NCI-H1694 treated with DMSO at 0.1 percent for 48 hours (cell line): ENCODE measurements at regions not wholly inside any gene's neighbourhood (a gene's known extent, or its start where the extent isn't known, plus 50 kb on each side); places are given as distances from the start of the nearest gene placed in this dataset.

ENCODE experiments used
- DNase-seq: peaks from one replicate; lab custom pipeline; 2025; lab: John Stamatoyannopoulos, UW

DNA sequence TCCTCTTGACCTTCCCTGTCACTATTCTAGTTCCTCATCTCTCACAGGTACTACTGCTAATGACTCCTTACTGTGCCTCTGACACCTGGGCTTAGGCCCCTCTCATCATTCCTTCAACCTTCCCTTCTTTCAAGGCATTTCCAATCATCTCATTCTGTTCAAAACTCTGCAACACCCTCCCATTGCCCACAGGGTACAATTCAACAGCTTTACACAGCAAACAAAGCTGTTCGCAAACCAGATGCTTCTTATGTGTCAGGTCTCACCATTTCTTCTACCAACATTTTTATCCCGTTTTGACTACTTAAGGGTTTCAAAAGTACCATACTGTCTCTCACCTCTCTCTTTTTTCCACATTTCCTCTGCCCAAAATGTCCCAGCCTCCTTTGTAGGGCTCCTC is 84.4 kb upstream of the ID4 start:
- peak; percentile 37 for DNase-seq

DNA sequence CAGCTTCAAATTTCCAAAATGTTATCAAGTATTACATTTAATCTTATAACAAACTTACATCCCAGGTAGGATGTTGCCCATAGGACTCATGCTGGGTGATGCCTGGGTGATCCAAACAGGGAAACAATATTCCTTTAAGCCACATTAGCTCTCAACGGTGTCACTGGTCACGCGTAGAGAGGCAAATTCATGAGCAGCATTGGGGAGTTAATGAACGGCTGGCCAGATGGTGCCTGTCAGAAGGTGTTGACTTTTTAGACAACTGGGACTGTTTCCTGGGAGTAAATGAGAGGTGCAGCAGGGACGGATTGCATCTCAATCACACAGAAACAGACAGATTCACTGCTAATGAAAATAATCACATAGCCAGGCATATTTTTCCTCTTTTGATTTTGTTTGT is 83.3 kb upstream of the ID4 start:
- peak; percentile 94 for DNase-seq

DNA sequence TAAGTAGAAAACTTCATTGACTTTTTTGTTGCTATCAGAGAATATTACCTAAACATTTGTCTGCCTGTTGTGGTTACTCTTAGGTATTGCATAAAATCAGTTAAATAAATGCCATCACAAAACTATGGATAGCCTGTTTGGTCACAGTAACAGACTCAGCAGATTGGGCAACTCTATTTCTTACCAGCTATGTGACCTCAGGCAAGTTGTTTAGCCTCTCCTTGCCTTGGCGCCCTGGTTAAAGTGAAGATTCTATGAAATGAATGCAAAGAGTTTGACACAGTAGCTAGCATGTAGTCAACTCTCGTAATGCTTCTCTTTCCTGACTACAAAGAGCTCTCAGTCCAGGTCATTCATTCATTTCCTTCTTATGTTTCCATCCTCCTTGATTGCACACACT is 82.5 kb upstream of the ID4 start:
- DNase-seq, result no peak

DNA sequence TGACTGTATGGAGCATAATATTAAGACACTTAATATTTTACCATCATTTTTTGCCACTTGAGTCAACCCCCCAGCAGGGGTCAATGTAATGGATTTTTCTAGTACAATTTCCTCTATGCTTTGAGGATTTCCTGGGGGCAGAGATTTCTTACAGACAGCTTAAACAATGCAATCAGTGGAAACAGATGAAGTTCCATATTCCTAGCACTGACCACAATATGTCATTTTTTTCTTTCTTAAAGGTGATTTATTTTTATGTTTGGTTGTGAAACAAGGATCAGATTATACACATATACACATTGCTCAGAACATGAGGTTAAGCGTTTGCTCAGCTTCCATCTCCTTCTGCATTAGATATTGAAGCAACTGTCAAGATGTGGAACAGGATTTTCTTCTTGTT is 82.0 kb upstream of the ID4 start:
- no peak for DNase-seq

DNA sequence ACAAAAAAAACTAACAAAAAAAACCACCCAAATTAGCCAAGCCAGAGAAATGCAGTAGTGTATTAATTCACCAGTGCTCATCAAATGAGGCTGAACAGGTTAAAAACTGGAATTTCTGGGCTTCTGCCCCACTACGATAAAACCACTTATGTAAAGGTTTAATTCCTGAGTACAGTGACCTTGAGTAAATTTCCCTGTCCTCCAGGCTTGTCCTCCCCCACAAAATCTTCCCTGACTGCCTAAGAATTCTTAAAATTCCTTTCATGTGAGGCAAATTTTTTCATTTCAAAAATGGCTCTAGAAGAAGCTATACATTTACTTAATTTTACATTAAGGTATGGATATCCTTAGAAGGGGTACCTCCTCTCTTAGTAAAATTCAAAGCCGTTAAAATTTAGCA is 80.1 kb upstream of the ID4 start:
- DNase-seq, result no peak

DNA sequence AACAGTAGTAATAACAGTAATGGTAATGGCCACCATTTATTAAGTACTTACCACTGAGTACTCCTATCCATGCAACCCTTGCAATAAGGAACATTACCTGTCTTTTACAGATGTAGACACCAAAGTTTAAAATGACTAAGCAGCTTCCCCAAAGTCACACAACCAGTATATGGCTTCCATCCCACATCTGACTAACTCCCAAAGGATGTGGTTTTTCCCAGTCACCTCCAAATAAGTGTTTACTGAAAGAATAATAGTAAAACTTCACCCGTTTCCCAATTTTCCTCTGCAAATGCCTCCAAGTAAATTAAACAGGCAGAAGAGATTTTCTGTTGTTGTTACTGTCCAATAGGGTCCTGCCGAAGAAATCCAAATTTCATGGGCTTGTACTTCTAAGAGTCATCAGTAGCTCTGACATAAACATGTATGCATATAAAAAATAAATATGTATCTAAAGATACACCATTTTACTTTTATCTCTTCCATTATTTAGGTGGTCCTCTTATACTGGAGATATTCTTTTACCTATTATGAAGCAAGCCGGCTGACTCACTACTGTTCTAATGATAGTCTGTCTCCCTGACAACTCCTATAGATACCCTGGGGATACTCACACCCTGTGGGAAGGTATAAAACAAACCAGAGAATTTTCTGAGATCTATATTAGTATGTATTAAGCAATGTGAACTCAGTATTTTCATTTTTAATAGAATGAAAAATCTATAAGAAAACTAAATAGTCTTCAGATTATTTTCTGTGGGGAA is 77.9 kb upstream of the ID4 start:
- no peak for DNase-seq

DNA sequence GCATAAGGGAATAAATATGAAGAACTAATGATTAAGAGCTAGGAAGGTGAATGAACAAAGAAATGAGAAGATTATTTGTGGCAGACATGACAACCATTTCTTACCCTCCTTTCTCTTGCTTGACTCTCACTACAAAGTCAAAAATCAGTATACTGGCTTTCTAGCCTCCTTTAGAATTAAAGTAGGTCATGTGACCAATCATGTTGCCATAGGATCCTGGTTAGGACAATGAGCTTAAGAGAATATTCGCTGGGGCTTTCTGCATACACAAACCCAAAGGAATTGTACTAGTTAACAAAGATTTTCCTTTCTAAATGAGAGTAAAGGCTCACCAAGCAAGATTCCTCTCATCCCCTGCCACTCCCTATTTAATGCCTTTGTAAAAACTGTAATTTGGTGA is 76.0 kb upstream of the ID4 start:
- no peak for DNase-seq

DNA sequence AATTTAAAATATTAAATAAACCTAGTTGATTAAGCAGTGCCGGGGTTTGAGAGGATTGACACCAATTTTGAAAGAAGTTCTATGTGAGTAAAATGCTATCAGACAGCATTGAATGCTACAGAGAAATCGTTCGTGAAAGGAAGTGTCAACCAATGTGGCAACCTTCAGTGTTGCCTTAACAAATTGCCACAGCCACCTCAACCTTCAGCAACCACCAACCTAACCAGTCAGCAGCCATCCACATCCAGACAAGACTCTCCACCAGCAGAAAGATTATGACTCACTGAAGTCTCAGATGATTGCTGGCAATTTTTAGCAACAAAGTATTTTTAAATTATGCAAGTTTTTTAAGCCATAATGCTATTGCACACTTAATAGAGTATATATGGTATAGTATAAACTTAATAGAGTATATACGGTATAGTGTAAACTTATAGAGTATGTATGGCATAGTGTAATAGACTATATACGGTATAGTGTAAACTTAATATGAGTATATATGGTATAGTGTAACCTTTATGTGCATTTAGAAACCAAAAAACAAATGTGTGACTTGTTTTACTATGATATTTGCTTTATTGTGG is 65.3 kb upstream of the ID4 start:
- DNase-seq, result no peak

DNA sequence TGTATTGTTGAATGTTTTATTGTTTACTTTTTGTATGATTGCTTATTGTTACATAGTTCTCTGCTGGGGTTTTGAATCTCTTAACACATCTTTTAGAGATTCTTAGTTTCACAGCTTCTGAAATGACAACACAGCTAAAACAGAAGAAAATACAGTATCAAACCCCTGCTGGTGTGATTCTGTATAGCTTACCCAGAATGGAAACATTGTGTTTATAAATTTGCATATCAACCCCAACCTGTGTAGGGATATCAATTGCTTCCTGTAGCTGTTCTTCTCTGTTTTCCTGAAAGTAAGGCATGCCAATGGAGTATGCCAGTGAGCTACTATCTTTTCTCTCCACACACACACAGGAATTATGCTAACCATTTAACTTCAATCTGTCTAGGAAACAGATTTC is 64.3 kb upstream of the ID4 start:
- no peak for DNase-seq

DNA sequence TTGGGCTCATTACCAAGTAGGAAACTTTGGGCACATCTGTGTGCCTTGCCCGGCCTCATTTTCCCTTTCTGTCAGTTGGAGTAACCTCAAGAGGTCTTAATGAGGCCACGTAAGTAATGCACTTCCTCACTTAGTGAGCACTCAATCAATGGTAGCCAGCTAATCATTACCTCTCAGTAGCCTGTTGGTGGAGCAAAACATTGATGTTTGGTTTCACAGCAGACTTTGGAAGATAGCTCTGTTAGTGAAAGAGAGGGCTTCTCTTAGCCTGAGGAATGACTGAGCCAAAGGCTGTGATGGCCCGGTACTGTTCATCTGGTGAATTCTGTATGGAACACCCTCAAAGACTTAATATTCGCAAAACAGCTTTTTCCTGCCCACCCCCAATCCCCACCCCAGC is 55.9 kb upstream of the ID4 start:
- DNase-seq, result no peak

DNA sequence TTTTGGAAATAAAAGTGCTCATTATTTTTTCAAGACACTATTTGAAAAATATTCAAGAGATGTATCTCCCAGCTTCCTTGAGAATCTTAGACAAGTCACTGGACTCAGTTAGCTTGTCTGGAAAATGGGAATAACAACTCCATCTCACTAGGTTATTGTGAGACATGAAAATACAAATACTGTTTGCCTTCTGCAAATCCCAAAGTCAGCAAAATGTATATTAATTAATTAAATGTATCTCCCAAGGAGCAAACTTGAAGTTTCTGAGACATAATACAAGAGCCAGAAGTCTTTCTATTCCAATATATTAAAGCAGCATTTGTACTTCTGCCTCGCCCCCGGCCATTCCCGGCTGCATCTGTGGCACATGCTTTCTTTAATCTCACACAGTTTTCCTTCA is 54.6 kb upstream of the ID4 start:
- no peak for DNase-seq
